ENCODE measurements at regions not wholly inside any gene's neighbourhood (a gene's known extent, or its start where the extent isn't known, plus 50 kb on each side); places are given as distances from the start of the nearest gene placed in this dataset.
"Not testable (repeated sequence)": the region's sequence is repeated elsewhere in the genome, so short reads cannot be mapped to it uniquely, and the experiment has no call there.

- H3K36me3 Mint-ChIP-seq (ENCODE audit: insufficient read depth, unreplicated experiment): peaks cover 24% of the 10 kb centered on the region
- CTCF ChIA-PET; H3K27me3 Mint-ChIP-seq (ENCODE audit: unreplicated experiment); H3K27ac Mint-ChIP-seq (ENCODE audit: unreplicated experiment); DNase-seq; BruUV-seq (replicated peaks); H3K4me3 Mint-ChIP-seq (ENCODE audit: low read depth, unreplicated experiment); H3K4me1 Mint-ChIP-seq (ENCODE audit: low read depth, unreplicated experiment); H3K9me3 Mint-ChIP-seq (ENCODE audit: low read depth, unreplicated experiment); intact Hi-C loops (cut with micrococcal nuclease; ENCODE audit: unreplicated experiment): not testable (repeated sequence)
These were observed 70.2 kb upstream of the TNK2 start for GRCh38 chr3:195978585-195978984.

GRCh38 chr3:195976876-195977275 lies 68.5 kb upstream of the TNK2 start:
- H3K36me3 Mint-ChIP-seq (ENCODE audit: insufficient read depth, unreplicated experiment): peaks cover 21% of the 10 kb centered on the region
- intact Hi-C loops (cut with micrococcal nuclease; ENCODE audit: unreplicated experiment); H3K27me3 Mint-ChIP-seq (ENCODE audit: unreplicated experiment); H3K9me3 Mint-ChIP-seq (ENCODE audit: low read depth, unreplicated experiment); CTCF ChIA-PET; DNase-seq; H3K4me1 Mint-ChIP-seq (ENCODE audit: low read depth, unreplicated experiment); H3K27ac Mint-ChIP-seq (ENCODE audit: unreplicated experiment); BruUV-seq (replicated peaks); H3K4me3 Mint-ChIP-seq (ENCODE audit: low read depth, unreplicated experiment): not testable (repeated sequence)

- H3K27me3 Mint-ChIP-seq (ENCODE audit: unreplicated experiment); DNase-seq; intact Hi-C loops (cut with micrococcal nuclease; ENCODE audit: unreplicated experiment); H3K4me1 Mint-ChIP-seq (ENCODE audit: low read depth, unreplicated experiment); H3K9me3 Mint-ChIP-seq (ENCODE audit: low read depth, unreplicated experiment); CTCF ChIA-PET; H3K27ac Mint-ChIP-seq (ENCODE audit: unreplicated experiment); H3K4me3 Mint-ChIP-seq (ENCODE audit: low read depth, unreplicated experiment); BruUV-seq (replicated peaks): not testable (repeated sequence)
- H3K36me3 Mint-ChIP-seq (ENCODE audit: insufficient read depth, unreplicated experiment): peaks cover 38% of the 10 kb centered on the region
These were observed 65.9 kb upstream of the TNK2 start for GRCh38 chr3:195974281-195974680.

GRCh38 chr3:195970873-195971272 lies 62.5 kb upstream of the TNK2 start:
- DNase-seq; intact Hi-C loops (cut with micrococcal nuclease; ENCODE audit: unreplicated experiment); H3K9me3 Mint-ChIP-seq (ENCODE audit: low read depth, unreplicated experiment); BruUV-seq (replicated peaks); H3K4me3 Mint-ChIP-seq (ENCODE audit: low read depth, unreplicated experiment); CTCF ChIA-PET; H3K4me1 Mint-ChIP-seq (ENCODE audit: low read depth, unreplicated experiment); H3K27ac Mint-ChIP-seq (ENCODE audit: unreplicated experiment); H3K27me3 Mint-ChIP-seq (ENCODE audit: unreplicated experiment): not testable (repeated sequence)
- peaks cover 31% of the 10 kb centered on the region for H3K36me3 Mint-ChIP-seq (ENCODE audit: insufficient read depth, unreplicated experiment)

GRCh38 chr3:195969838-195970776 lies 61.8 kb upstream of the TNK2 start:
- H3K4me3 Mint-ChIP-seq (ENCODE audit: low read depth, unreplicated experiment); H3K27ac Mint-ChIP-seq (ENCODE audit: unreplicated experiment); H3K9me3 Mint-ChIP-seq (ENCODE audit: low read depth, unreplicated experiment); BruUV-seq (replicated peaks); DNase-seq; H3K4me1 Mint-ChIP-seq (ENCODE audit: low read depth, unreplicated experiment); H3K27me3 Mint-ChIP-seq (ENCODE audit: unreplicated experiment); CTCF ChIA-PET; intact Hi-C loops (cut with micrococcal nuclease; ENCODE audit: unreplicated experiment): not testable (repeated sequence)
- peaks cover 34% of the 10 kb centered on the region for H3K36me3 Mint-ChIP-seq (ENCODE audit: insufficient read depth, unreplicated experiment)

- H3K27me3 Mint-ChIP-seq (ENCODE audit: unreplicated experiment); CTCF ChIA-PET; H3K9me3 Mint-ChIP-seq (ENCODE audit: low read depth, unreplicated experiment); H3K27ac Mint-ChIP-seq (ENCODE audit: unreplicated experiment); intact Hi-C loops (cut with micrococcal nuclease; ENCODE audit: unreplicated experiment); BruUV-seq (replicated peaks); H3K4me1 Mint-ChIP-seq (ENCODE audit: low read depth, unreplicated experiment); DNase-seq; H3K4me3 Mint-ChIP-seq (ENCODE audit: low read depth, unreplicated experiment): not testable (repeated sequence)
- H3K36me3 Mint-ChIP-seq (ENCODE audit: insufficient read depth, unreplicated experiment): peaks cover 42% of the 10 kb centered on the region
These were observed 61.0 kb upstream of the TNK2 start for GRCh38 chr3:195969341-195969740.

- DNase-seq; H3K4me1 Mint-ChIP-seq (ENCODE audit: low read depth, unreplicated experiment); CTCF ChIA-PET; intact Hi-C loops (cut with micrococcal nuclease; ENCODE audit: unreplicated experiment); H3K4me3 Mint-ChIP-seq (ENCODE audit: low read depth, unreplicated experiment); BruUV-seq (replicated peaks); H3K27ac Mint-ChIP-seq (ENCODE audit: unreplicated experiment); H3K9me3 Mint-ChIP-seq (ENCODE audit: low read depth, unreplicated experiment); H3K27me3 Mint-ChIP-seq (ENCODE audit: unreplicated experiment): not testable (repeated sequence)
- H3K36me3 Mint-ChIP-seq (ENCODE audit: insufficient read depth, unreplicated experiment): peaks cover 40% of the 10 kb centered on the region
These were observed 59.8 kb upstream of the TNK2 start for GRCh38 chr3:195968104-195968503.

GRCh38 chr3:195967387-195967720 lies 59.0 kb upstream of the TNK2 start:
- H3K27ac Mint-ChIP-seq (ENCODE audit: unreplicated experiment); BruUV-seq (replicated peaks); CTCF ChIA-PET; H3K9me3 Mint-ChIP-seq (ENCODE audit: low read depth, unreplicated experiment); intact Hi-C loops (cut with micrococcal nuclease; ENCODE audit: unreplicated experiment); H3K4me3 Mint-ChIP-seq (ENCODE audit: low read depth, unreplicated experiment); DNase-seq; H3K4me1 Mint-ChIP-seq (ENCODE audit: low read depth, unreplicated experiment); H3K27me3 Mint-ChIP-seq (ENCODE audit: unreplicated experiment): not testable (repeated sequence)
- H3K36me3 Mint-ChIP-seq (ENCODE audit: insufficient read depth, unreplicated experiment): peaks cover 48% of the 10 kb centered on the region

- BruUV-seq (replicated peaks); intact Hi-C loops (cut with micrococcal nuclease; ENCODE audit: unreplicated experiment); H3K4me1 Mint-ChIP-seq (ENCODE audit: low read depth, unreplicated experiment); CTCF ChIA-PET; DNase-seq; H3K27me3 Mint-ChIP-seq (ENCODE audit: unreplicated experiment); H3K4me3 Mint-ChIP-seq (ENCODE audit: low read depth, unreplicated experiment); H3K27ac Mint-ChIP-seq (ENCODE audit: unreplicated experiment); H3K9me3 Mint-ChIP-seq (ENCODE audit: low read depth, unreplicated experiment): not testable (repeated sequence)
- H3K36me3 Mint-ChIP-seq (ENCODE audit: insufficient read depth, unreplicated experiment): peaks cover 50% of the 10 kb centered on the region
These were observed 58.4 kb upstream of the TNK2 start for GRCh38 chr3:195966563-195967386.

- not testable (repeated sequence) for H3K4me1 Mint-ChIP-seq (ENCODE audit: low read depth, unreplicated experiment); H3K27me3 Mint-ChIP-seq (ENCODE audit: unreplicated experiment)
These were observed 56.9 kb upstream of the TNK2 start for GRCh38 chr3:195965217-195965616.

More at GRCh38 chr3:195965217-195965616, 56.9 kb upstream of the TNK2 start:
- DNase-seq; CTCF ChIA-PET; H3K4me3 Mint-ChIP-seq (ENCODE audit: low read depth, unreplicated experiment); H3K27ac Mint-ChIP-seq (ENCODE audit: unreplicated experiment); intact Hi-C loops (cut with micrococcal nuclease; ENCODE audit: unreplicated experiment); H3K9me3 Mint-ChIP-seq (ENCODE audit: low read depth, unreplicated experiment); BruUV-seq (replicated peaks): not testable (repeated sequence)
- H3K36me3 Mint-ChIP-seq (ENCODE audit: insufficient read depth, unreplicated experiment): peaks cover 49% of the 10 kb centered on the region

Measured in Calu3 (cell line).